H9 (cell line): ENCODE measurements at regions not wholly inside any gene's neighbourhood (a gene's known extent, or its start where the extent isn't known, plus 50 kb on each side); places are given as distances from the start of the nearest gene placed in this dataset.

Experiments used
- DNase-seq: peaks from one replicate; pipeline ENCODE4 v3.0.0-alpha.2; 2017
- H2AFZ ChIP-seq: one replicate; pipeline ENCODE4 v1.6.1; 2013; ENCODE audit warnings: mild to moderate bottlenecking, low read length, control low read depth, moderate library complexity
- H2AK5ac ChIP-seq: 2 replicates; pipeline ENCODE4 v1.6.1; 2013; ENCODE audit warnings: low read length, control low read depth, mixed read lengths; ENCODE audit not compliant: insufficient read length
- H2BK120ac ChIP-seq: one replicate; pipeline ENCODE4 v1.6.1; 2013; ENCODE audit warnings: low read depth, mild to moderate bottlenecking, low read length, control low read depth, inconsistent platforms; ENCODE audit not compliant: poor library complexity, severe bottlenecking
- H2BK12ac ChIP-seq: 2 replicates; pipeline ENCODE4 v1.6.1; 2013; ENCODE audit warnings: low read length, control low read depth, mixed read lengths, low read depth; ENCODE audit not compliant: insufficient read length
- H2BK15ac ChIP-seq: 2 replicates; pipeline ENCODE4 v1.6.1; 2013; ENCODE audit warnings: low read depth, low read length, control low read depth
- H2BK20ac ChIP-seq: one replicate; pipeline ENCODE4 v1.6.1; 2013; ENCODE audit warnings: low read depth, mild to moderate bottlenecking, low read length, control low read depth, inconsistent platforms; ENCODE audit not compliant: poor library complexity, severe bottlenecking
- H2BK5ac ChIP-seq: 2 replicates; pipeline ENCODE4 v1.6.1; 2013; ENCODE audit warnings: low read length, control low read depth, mixed read lengths; ENCODE audit not compliant: insufficient read length
- H3K14ac ChIP-seq: 2 replicates; pipeline ENCODE4 v1.6.1; 2013; ENCODE audit warnings: low read length, control low read depth; ENCODE audit not compliant: insufficient read depth
- H3K18ac ChIP-seq: 2 replicates; pipeline ENCODE4 v1.6.1; 2013; ENCODE audit warnings: low read depth, mild to moderate bottlenecking, mixed read lengths, low read length, control low read depth; ENCODE audit not compliant: insufficient read length
- H3K23ac ChIP-seq: 2 replicates; pipeline ENCODE4 v1.6.1; 2013; ENCODE audit warnings: low read length, control low read depth, mixed read lengths, low read depth; ENCODE audit not compliant: insufficient read length
- H3K23me2 ChIP-seq: 2 replicates; pipeline ENCODE4 v1.6.1; 2013; ENCODE audit warnings: low read depth, mild to moderate bottlenecking, mixed read lengths, low read length, control low read depth; ENCODE audit not compliant: insufficient read length, poor library complexity, severe bottlenecking
- H3K27ac ChIP-seq: 2 replicates; pipeline ENCODE4 v1.5.1; 2013; ENCODE audit warnings: low read length, control low read depth, mixed read lengths, low read depth; ENCODE audit not compliant: insufficient read length
- H3K27me3 ChIP-seq: 2 replicates; pipeline ENCODE4 v1.6.1; 2013; ENCODE audit warnings: low read length, control low read depth, inconsistent platforms; ENCODE audit not compliant: insufficient read depth
- H3K4ac ChIP-seq: 2 replicates; pipeline ENCODE4 v1.6.1; 2013; ENCODE audit warnings: low read depth, mild to moderate bottlenecking, control low read depth, inconsistent platforms, low read length, moderate library complexity
- H3K4me1 ChIP-seq: 2 replicates; pipeline ENCODE4 v1.6.1; 2013; ENCODE audit warnings: low read length, control low read depth, inconsistent platforms; ENCODE audit not compliant: insufficient read depth
- H3K4me2 ChIP-seq: 2 replicates; pipeline ENCODE4 v1.6.1; 2013; ENCODE audit warnings: low read length, control low read depth, mixed read lengths; ENCODE audit not compliant: insufficient read length, insufficient read depth
- H3K56ac ChIP-seq: 2 replicates; pipeline ENCODE4 v1.6.1; 2013; ENCODE audit warnings: low read depth, mild to moderate bottlenecking, mixed read lengths, low read length, control low read depth; ENCODE audit not compliant: insufficient read length
- H3K79me1 ChIP-seq: 2 replicates; pipeline ENCODE4 v1.6.1; 2013; ENCODE audit warnings: low read depth, mild to moderate bottlenecking, moderate library complexity, low read length, control low read depth, inconsistent platforms; ENCODE audit not compliant: insufficient read depth, poor library complexity, severe bottlenecking
- H3K79me2 ChIP-seq: 2 replicates; pipeline ENCODE4 v1.6.1; 2013; ENCODE audit warnings: low read length, control low read depth, inconsistent platforms; ENCODE audit not compliant: insufficient read depth
- H3K9ac ChIP-seq: 2 replicates; pipeline ENCODE4 v1.6.1; 2013; ENCODE audit warnings: low read length, control low read depth, mixed read lengths; ENCODE audit not compliant: insufficient read length; ENCODE audit errors: extremely low read depth
- H3K9me3 ChIP-seq: one replicate; pipeline ENCODE4 v1.6.1; 2013; ENCODE audit warnings: low read depth, low read length, inconsistent platforms; ENCODE audit not compliant: control insufficient read depth
- H3T11ph ChIP-seq: one replicate; pipeline ENCODE4 v1.6.1; 2013; ENCODE audit warnings: mild to moderate bottlenecking, low read length, control low read depth, inconsistent platforms
- H4K20me1 ChIP-seq: one replicate; pipeline ENCODE4 v1.6.1; 2013; ENCODE audit not compliant: control insufficient read depth, insufficient read length, insufficient read depth
- H4K5ac ChIP-seq: 2 replicates; pipeline ENCODE4 v1.6.1; 2013; ENCODE audit warnings: low read depth, mild to moderate bottlenecking, mixed read lengths, low read length, control low read depth; ENCODE audit not compliant: insufficient read length
- H4K8ac ChIP-seq: replicated peaks from 2 replicates; pipeline ENCODE4 v1.6.1; 2013; ENCODE audit warnings: low read length, control low read depth, mixed read lengths, low read depth; ENCODE audit not compliant: insufficient read length
- H4K91ac ChIP-seq: 2 replicates; pipeline ENCODE4 v1.6.1; 2013; ENCODE audit warnings: low read depth, mild to moderate bottlenecking, moderate library complexity, mixed read lengths, low read length, control low read depth; ENCODE audit not compliant: insufficient read length
- H3K27ac Mint-ChIP-seq, 3 experiments: 2 replicates in 2 of 3; 3 replicates in 1 of 3; pipeline ENCODE4 v1.8.0; 2020 to 2021; ENCODE audit warnings: mixed read lengths in 3 of 3, mild to moderate bottlenecking in 1 of 3, moderate library complexity in 1 of 3
- H3K27me3 Mint-ChIP-seq: 2 replicates; pipeline ENCODE4 v1.8.0; 2021; ENCODE audit warnings: low read depth, mild to moderate bottlenecking, moderate library complexity, mixed read lengths
- H3K36me3 Mint-ChIP-seq, 3 experiments: 2 replicates in 2 of 3; 3 replicates in 1 of 3; pipeline ENCODE4 v1.8.0; 2020 to 2021; ENCODE audit warnings: low read depth in 3 of 3, mixed read lengths in 3 of 3; ENCODE audit not compliant: insufficient read depth in 1 of 3
- H3K4me1 Mint-ChIP-seq, 2 experiments: 2 replicates each; pipeline ENCODE4 v1.8.0; 2020; ENCODE audit warnings: mixed read lengths in 2 of 2
- H3K4me3 Mint-ChIP-seq, 2 experiments: 2 replicates in 1 of 2; 3 replicates in 1 of 2; pipeline ENCODE4 v1.8.0; 2020 to 2021; ENCODE audit warnings: mild to moderate bottlenecking in 2 of 2, mixed read lengths in 2 of 2, moderate library complexity in 1 of 2
- H3K9me3 Mint-ChIP-seq, 2 experiments: 2 replicates in 1 of 2; 3 replicates in 1 of 2; pipeline ENCODE4 v1.8.0; 2020; ENCODE audit warnings: mild to moderate bottlenecking in 2 of 2, mixed read lengths in 2 of 2, moderate library complexity in 1 of 2
- WGBS: extraction: QIAGEN DNeasy Blood & Tissue Kit; methylation state at CpG from one replicate; pipeline ENCODE4 v1.1.7; 2013; ENCODE audit warnings: missing lambda C conversion rate, low lambda C conversion rate, mixed read lengths; ENCODE audit not compliant: insufficient read length; ENCODE audit errors: extremely low coverage; 5-methylcytosine and 5-hydroxymethylcytosine counted together
- TF ChIP-seq, protein P1 (sequence below): fragments of 200-600 bp; sonication (generic); conservative IDR thresholded peaks from 3 replicates; pipeline ENCODE4 v1.8.0; 2021; ENCODE audit warnings: antibody characterized with exemption, mild to moderate bottlenecking

GRCh38 chr13:19268331-19268730, 86.7 kb upstream of the TUBA3C start:
- Histone ChIP-seq H4K91ac (no peak overlapping the region), H2BK15ac (no peak overlapping the region), H4K8ac (no peak overlapping the region), H2BK5ac (no peak overlapping the region), H3K4ac (no peak overlapping the region), H3K9ac (no peak overlapping the region), H3K14ac (no peak overlapping the region), H4K5ac (no peak overlapping the region), H3K27ac (no peak overlapping the region), H3K9me3 (peaks cover 75% of the 10 kb centered on the region), H3K4me1 (no peaks in the 10 kb centered on the region), H3K79me2 (no peaks in the 10 kb centered on the region), H3K56ac (no peak overlapping the region), H3K18ac (no peak overlapping the region), H2BK20ac (no peak overlapping the region), H3K27me3 (no peaks in the 10 kb centered on the region), H3T11ph (no peak overlapping the region), H3K23me2 (no peaks in the 10 kb centered on the region), H2AFZ (no peak overlapping the region), H3K23ac (no peak overlapping the region), H2BK12ac (no peak overlapping the region), H2BK120ac (no peak overlapping the region), H3K79me1 (no peaks in the 10 kb centered on the region), H2AK5ac (no peak overlapping the region), H3K4me2 (no peak overlapping the region), H4K20me1 (no peaks in the 10 kb centered on the region)
- Mint-ChIP-seq H3K36me3 (peaks cover 0 to 25% (median 5%) of the 10 kb centered on the region in 3 experiments; a peak in 5 of 7 replicates), H3K27ac (no peak overlapping the region), H3K27me3 (no peaks in the 10 kb centered on the region; the same call in 1 of the 2 replicates), H3K9me3 (peaks cover 87 to 89% of the 10 kb centered on the region in 2 experiments), H3K4me3 (no peak overlapping the region), H3K4me1 (no peaks in the 10 kb centered on the region)
- no peak for DNase-seq
- TF ChIP-seq, protein P1, sequence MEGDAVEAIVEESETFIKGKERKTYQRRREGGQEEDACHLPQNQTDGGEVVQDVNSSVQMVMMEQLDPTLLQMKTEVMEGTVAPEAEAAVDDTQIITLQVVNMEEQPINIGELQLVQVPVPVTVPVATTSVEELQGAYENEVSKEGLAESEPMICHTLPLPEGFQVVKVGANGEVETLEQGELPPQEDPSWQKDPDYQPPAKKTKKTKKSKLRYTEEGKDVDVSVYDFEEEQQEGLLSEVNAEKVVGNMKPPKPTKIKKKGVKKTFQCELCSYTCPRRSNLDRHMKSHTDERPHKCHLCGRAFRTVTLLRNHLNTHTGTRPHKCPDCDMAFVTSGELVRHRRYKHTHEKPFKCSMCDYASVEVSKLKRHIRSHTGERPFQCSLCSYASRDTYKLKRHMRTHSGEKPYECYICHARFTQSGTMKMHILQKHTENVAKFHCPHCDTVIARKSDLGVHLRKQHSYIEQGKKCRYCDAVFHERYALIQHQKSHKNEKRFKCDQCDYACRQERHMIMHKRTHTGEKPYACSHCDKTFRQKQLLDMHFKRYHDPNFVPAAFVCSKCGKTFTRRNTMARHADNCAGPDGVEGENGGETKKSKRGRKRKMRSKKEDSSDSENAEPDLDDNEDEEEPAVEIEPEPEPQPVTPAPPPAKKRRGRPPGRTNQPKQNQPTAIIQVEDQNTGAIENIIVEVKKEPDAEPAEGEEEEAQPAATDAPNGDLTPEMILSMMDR: no peak
- no CpG with 5 or more reads among the region's 1 CpG for WGBS
